HG02759 (cell line): ENCODE measurements at regions not wholly inside any gene's neighbourhood (a gene's known extent, or its start where the extent isn't known, plus 50 kb on each side); places are given as distances from the start of the nearest gene placed in this dataset.

Experiments used
- ATAC-seq: cut with Tn5 transposase; IDR thresholded peaks from one replicate; pipeline ENCODE4 v1.9.1; 2021; ENCODE audit warnings: mild to moderate bottlenecking, moderate library complexity; ENCODE audit not compliant: unreplicated experiment

GRCh38 chr5:133806847-133807246 lies 161.6 kb downstream of the C5orf15 start:
- no peak for ATAC-seq

GRCh38 chr5:133801955-133802751 lies 166.3 kb downstream of the C5orf15 start:
- no peak for ATAC-seq

GRCh38 chr5:133801431-133801830 lies 167.0 kb downstream of the C5orf15 start:
- ATAC-seq, result no peak

DNA sequence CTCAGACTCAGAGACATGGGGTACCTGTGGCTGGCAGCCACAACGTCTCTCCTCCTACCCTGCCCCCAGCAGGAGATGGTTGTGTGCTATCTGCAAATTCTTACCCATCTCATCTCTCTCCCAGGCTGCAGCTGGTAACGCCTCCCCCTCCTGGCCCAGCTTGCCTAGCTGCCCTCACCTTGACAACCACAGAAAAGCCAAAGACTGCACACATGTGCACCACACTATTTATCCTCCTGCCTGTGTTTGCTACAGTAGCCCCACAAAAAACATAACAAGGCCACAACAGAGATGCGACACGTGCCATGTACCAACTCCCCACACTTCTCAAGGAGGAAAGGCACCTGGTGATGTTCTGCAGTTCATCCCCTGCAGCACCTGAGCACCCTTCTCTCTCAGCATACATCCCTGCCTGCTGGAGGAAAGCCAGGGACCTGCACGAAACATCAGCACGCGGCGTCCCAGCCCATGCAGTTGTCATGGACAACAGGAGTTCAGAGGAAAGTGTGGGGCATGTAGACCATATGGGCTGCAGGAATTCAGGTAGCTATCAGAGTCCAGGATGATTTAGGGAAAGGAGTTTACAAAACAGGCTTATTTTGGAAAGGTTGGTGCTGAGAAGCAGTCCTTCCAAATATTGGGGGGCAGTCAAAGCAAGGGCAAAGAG lies 168.7 kb downstream of the C5orf15 start:
- no peak for ATAC-seq

DNA sequence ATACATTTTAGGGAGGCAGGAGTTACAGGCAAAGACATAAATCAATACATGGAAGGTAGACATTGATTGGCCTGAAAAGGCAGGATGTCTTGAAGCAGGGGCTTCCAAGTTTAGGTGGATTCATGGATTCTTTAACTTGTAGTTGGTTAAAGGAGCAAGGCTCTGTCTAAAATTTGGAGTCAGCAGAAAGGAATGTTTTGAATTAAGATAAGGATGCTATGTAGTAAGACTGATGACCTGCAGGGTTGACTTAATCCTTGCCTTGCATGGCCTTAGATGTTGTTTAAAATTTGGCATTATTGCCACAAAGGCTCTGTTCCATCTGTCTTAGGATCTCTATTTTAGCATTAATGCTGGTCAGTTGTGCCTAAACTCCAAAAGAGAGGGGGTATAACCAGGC lies 171.3 kb downstream of the C5orf15 start:
- ATAC-seq, result no peak

GRCh38 chr5:133796186-133796585 lies 172.2 kb downstream of the C5orf15 start:
- no peak for ATAC-seq

DNA sequence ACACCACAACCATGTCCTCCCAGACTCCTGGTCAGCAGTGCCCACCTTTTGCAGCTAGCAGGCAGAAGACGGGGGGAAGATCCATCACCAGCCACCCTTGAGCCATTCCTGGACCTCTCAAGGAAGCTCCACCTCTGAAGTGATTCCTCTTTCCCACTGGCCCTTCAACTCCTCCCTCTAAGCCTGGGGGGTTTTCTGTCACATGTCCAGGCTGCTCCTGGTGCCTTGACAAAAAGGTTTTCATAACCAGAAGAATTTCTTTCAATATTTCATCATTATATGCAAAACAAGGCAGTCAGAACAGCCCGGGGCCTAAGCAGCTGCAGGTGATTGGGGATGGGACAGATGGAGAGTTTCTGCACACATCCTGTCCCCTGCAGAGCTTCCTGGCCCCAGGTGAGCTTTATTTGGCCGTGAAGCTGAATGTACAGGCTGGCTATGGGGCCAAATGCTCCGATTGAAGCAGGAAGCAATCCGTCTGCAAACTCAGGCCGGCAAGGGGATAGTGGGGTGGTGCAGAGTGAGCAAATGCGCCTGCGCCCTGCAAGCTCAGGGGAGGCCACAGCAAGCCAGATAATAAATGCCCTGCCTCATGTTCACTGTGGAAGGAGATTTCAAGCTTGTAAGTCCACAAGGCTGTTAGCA lies 173.5 kb downstream of the C5orf15 start:
- ATAC-seq, result no peak

DNA sequence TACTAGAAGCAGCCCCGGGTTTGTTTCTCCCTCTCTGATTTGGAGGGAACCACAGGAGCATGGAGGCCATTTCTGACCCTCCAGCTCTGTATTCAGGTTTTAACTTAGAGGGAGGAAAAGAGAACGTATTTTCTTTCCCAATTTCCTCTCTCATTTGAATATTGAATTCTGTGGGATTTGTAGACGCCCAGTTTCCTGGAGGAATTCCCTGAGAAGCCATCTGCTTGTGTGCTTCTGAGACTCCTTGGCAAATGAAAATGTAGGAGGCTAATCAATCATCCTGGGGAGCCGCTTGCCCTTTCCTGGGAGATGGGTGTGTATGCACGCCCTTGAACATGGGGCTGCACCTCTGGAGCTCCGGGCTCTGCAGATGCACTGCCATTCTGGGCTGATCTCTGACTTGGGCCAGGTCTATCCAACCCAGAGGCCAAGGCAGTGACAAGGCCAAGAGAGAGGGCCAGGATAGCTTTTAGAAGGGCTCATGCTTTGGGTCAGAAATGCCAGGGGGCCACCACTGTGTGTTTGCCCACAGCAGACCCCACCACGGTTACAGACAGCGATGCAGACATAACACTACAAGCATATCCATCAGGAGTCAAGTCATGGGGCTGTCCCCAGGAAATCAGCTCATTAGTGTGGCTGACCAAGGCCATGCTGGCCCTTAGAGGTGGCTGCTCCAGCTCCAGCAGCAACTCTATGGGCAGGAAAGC lies 174.5 kb downstream of the C5orf15 start:
- ATAC-seq, result no peak

DNA sequence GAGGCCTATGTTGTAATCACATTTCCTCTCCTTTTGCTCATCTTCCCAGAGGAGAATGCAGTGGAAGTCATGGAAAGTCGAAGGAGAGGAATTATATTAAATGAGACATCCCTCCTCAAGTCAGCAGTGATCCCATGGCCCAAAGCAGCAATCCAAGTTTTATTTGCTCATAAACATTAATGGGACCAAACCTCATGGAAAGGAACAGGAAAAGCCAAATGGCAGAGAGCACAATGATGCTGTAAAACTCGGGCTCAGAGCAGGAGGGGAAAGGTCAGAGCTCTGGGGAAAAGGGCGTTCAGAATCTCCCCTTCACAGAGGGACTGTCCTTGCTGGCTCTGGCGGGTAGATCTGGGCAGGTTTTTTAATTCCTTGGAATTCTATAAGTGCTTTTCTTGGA lies 175.8 kb downstream of the C5orf15 start:
- no peak for ATAC-seq

DNA sequence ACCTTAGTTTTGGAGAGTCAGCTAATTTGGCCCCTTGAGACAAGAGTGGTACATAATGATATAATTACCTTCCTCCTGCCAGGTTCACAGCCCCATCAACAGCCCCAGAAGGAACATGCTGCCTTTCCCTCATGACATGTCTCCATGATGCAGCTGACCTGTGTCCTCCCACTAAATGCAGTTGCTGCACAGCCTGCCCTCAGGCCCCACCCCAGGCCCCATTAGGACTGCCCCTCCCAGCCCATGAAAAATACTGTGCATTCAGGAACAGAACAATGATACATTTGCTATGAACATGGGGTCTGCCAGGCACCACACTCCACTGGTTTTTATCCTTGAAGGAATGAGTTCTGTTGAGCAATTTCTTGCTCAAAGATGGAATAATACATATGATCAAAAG lies 176.4 kb downstream of the C5orf15 start:
- no peak for ATAC-seq

DNA sequence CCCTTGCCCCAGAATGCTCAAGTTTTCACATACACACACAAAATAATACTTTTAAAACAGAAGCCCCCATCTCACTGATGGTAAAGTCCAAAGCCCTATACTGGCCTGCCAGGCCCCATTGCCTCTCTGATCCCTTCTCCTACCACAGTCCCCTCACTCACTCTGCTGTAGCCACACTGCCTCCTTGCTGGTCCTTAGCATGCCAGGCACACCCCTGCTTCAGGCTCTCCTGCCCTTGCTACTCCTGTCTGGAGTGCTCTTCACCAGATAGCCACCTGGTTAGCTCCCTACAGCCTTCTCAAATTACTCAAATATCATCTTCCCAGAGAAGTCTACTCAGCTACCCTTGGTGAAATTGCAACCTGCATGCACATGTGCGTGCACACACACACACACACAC lies 177.5 kb downstream of the C5orf15 start:
- ATAC-seq, result no peak

- no peak for ATAC-seq
Observed at GRCh38 chr5:133789428-133789827, 177.1 kb upstream of the FSTL4 start.

DNA sequence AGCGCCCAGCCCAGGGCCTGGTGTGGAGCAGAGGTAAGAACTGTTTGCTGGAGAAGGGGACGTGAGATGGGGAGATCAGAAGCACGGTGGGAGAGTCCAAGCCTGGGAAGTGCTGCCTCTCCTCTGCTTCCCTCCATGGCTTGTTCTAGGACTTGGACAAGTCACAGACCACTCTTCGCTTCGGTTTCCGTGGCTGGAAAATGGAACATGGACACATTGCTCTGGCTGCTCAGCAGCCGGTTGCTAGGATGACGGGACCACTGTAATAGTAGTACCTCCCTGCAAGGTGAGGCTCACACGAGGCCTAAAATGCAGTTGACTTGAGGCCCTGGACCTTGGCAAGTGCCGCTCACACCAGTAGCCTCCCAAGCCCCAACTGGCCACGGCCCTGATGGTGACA lies 175.8 kb upstream of the FSTL4 start:
- no peak for ATAC-seq

GRCh38 chr5:133786420-133786819 lies 174.1 kb upstream of the FSTL4 start:
- ATAC-seq, result no peak

DNA sequence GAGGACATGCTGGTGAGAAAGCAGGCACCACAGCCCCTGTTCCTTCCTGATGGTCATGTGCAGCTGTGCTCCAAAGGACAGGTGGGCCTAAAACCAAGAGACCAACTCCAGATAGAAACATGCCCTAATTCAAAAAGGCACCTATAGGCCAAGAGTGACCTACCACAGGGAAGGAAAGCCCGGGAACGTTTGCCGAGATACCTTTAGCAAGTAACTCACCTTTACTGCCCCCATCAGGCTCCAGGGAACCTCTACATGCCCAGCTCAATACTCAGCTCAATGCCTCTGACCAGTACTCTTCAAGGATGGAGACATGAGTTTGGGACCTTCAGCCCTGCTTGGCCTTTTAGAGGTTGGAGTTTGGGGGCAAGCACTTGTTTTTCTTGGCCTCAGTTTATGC lies 172.8 kb upstream of the FSTL4 start:
- no peak for ATAC-seq

DNA sequence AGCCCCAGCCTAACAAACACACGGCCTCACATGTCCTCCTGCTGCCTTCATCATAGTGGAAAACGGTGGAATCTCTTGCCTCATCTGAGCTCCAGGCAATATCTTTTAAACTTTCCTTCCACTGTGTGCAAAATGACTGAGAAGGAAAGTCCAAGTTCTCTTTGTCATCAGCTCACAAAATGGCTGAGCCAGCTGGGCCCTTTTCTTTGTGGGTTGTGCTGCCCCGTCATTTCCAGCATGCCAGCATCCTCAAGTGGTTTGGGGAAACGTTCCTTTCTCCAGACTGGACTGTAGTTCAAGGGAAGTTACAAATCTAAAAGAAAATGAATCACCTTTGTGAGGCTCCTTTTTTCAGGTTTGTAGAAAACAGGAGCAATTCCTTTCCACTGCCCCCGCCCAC lies 171.1 kb upstream of the FSTL4 start:
- ATAC-seq, result no peak

- no peak for ATAC-seq
Observed at GRCh38 chr5:133782736-133783135, 170.4 kb upstream of the FSTL4 start.

DNA sequence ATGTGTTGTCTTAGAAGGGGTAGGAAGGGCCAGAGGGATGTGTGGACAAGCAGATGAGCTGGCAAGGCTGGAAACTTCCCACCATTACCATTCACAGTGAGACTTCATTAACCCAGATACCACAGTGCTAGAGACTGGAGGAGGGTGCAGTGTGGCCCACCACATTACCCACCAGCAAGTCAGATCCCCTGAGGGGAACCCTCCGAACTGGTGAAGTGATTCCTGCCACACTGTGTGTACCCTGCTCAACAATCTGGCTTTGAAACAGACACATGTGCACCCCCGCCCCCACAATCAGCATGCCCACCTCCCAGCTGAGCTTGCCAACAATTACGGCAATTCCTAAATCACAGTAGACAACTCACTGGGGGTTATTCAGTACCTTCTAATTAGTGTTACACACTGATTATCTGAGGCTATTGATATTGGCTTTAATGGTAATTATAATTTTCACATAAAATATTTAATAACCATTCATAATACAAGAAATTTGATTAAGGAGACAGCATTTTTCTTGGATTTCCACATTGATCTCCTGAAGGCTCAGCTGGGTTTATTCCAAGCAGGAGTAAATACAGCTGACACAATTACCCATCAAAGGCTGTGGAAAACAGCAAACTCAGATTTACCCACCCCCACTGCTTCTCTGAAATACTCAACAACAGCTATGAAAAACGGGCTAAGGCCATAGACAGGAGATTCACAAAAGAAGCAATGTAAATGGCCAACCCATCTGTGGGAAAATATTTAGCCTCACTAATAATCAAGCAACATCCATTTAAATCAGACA lies 169.3 kb upstream of the FSTL4 start:
- no peak for ATAC-seq

DNA sequence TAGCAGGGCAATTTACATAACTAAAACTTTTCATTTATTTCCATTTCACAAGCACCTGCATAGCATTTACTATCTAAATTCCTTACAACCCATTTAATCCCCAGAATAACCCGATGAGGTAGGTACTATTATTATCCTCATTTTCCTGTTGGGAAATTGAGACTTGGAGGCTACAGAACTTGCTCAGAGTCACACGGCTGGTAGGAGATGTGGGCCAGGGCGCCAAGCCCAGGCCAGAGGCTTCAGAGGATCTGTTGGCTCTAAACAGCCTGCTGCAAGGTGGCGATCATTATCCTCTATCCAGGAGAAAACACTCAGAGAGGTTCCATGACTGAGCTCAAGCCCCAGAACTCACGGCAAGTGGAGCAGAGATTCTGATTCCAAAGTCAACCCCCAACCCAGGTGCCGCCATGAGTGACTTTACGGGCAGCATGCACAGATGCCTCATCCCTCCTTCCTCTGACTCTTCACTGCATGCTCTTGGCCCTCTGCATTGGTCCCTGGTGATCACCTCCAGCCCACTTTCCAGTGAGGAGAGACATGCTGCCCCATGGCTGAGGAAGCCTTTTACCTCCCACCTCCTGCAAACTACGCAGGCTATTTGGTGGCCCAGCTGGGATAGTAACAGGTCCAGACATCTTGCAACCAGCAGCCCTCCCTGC lies 168.4 kb upstream of the FSTL4 start:
- no peak for ATAC-seq

DNA sequence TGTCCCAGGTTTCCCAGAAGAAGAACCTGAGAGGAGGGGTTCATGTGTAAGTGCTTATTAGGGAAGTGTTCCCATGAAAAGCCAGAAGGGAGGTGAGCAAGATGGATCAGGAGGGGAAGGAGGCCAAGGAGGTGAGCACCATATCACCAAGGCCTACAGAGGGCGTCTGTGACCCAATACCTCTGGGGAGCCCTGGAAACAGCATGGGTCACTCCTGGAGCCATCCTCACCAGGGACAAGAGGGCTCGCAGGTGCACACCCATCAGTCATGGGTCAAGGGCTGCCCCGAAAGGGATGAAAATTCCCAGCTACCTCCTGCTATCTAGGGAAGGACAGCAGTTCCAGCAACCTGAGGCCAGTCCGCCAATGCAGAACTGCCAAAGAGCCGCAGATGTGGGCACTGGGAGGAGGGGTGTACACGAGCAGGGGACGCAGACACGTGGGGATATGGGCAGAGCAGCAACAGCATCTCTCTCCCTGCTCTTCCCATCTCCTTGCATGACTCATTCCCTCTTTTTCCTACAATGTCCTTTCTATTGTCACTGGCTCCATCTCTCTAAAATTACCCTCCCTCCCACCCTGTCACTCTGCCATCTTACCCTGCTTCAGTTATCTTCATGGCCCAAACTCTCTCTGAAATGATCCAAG lies 167.6 kb upstream of the FSTL4 start:
- no peak for ATAC-seq
